Activated T-helper 1 cell treated with anti-CD3 and anti-CD28 coated beads, Interleukin-12 subunit alpha, Interleukin-12 subunit beta, Interleukin-2, Interleukin-4 antibody, amounts not matched to agents 30 ng/mL and 10 ng/mL and 1 ng/mL, durations not matched to agents 14 hours and 24 hours and 36 hours (primary cell): ENCODE measurements at regions not wholly inside any gene's neighbourhood (a gene's known extent, or its start where the extent isn't known, plus 50 kb on each side); places are given as distances from the start of the nearest gene placed in this dataset.

ENCODE experiments used
- DNase-seq: peaks from one replicate; pipeline ENCODE4 v3.0.0; 2021; ENCODE audit warnings: low spot score
- H3K27ac Mint-ChIP-seq: one replicate; pipeline ENCODE4 v1.8.0; 2021; ENCODE audit warnings: mild to moderate bottlenecking, mixed read lengths
- H3K27me3 Mint-ChIP-seq: one replicate; pipeline ENCODE4 v1.8.0; 2022; ENCODE audit warnings: mild to moderate bottlenecking, moderate library complexity, mixed read lengths; ENCODE audit not compliant: insufficient read depth
- H3K36me3 Mint-ChIP-seq: one replicate; pipeline ENCODE4 v1.8.0; 2021; ENCODE audit warnings: low read depth, mixed read lengths
- H3K4me1 Mint-ChIP-seq: one replicate; pipeline ENCODE4 v1.8.0; 2021; ENCODE audit warnings: low read depth, mixed read lengths
- H3K4me3 Mint-ChIP-seq: one replicate; pipeline ENCODE4 v1.8.0; 2021; ENCODE audit warnings: mild to moderate bottlenecking, moderate library complexity, mixed read lengths
- H3K9me3 Mint-ChIP-seq: one replicate; pipeline ENCODE4 v1.8.0; 2021; ENCODE audit warnings: mixed read lengths
- intact Hi-C: fragments of 100-400 bp; cut with micrococcal nuclease; formaldehyde crosslinking; loops from one replicate; pipeline ENCODE4 v1.15.1; 2024

DNA sequence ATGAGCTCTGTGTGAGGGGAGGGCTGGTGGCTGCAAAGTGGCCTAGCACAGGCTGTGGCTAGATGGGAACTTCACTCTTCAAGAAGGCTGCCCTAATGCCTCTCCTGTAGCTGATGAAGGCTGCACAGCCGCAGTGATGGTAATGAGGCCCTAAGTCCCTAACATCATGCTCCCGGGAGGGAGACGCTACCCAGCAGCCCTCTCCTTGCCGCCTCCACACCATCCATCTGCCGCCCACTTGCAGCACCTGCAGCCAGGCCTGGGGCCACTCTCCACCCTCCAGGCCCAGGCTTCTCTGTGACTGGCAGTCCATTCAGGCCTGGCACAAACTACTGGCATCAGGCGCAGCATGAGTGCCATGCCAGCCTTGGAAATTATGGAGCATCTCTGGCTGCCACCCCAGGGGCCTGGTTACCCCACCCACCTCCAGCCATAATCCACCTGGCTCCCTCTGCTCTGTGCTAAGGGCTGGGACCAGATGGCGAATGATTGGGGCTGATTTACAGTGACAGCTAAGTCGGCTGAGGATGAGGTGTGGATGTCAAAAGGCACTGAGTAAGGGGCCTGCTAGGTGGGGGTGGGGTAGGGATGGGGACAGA, 284.2 kb downstream of the LRFN2 start:
- Mint-ChIP-seq H3K27me3 (peaks cover 24% of the 10 kb centered on the region), H3K4me1 (no peaks in the 10 kb centered on the region), H3K27ac (no peak overlapping the region), H3K36me3 (no peaks in the 10 kb centered on the region), H3K9me3 (no peaks in the 10 kb centered on the region), H3K4me3 (no peak overlapping the region)
- intact Hi-C loops = no loop called here
- no peak for DNase-seq

DNA sequence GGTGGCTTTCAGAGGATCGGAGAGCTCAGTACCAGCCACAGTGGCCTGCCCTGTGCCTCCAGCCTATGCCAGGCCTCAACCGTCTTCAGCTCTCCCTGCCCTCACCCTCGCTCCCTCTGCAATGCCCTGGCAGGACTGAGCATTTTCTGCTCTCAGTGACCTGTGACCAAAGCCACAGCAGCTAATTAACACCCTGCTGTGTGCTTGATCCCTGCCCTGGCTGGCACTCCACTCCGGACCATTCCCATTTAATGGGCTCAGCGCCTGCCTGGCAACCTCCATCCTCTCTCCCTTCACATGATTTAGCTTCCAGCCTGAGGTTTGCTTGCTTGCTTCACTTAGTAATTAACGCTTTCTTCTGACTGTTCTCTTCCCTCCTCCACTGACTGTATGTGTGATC, 287.5 kb downstream of the LRFN2 start:
- Mint-ChIP-seq H3K27ac (no peak overlapping the region), H3K36me3 (no peaks in the 10 kb centered on the region), H3K4me3 (no peak overlapping the region), H3K4me1 (no peaks in the 10 kb centered on the region), H3K9me3 (no peaks in the 10 kb centered on the region), H3K27me3 (peaks cover 3% of the 10 kb centered on the region)
- DNase-seq = no peak
- intact Hi-C loops = no loop called here

DNA sequence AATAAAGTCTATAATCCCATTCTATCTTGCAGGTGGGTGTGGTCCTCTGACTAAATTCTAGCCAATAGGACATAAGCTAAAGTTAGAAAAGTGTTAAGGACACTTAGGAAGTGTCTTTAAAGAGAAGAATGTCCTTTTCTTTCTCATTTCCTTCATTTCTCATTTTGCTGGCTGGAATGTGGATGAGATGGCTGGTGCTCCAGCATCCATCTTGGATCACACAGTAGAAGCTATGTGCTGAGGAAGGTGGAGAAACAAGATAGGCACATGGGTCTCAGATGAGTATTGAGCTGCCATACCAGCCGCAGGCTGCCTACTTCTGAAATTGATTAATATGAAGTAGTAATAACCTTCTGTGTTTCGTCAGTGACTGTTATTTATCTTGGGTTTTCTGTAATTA, 289.0 kb downstream of the LRFN2 start:
- no peak for DNase-seq
- H3K4me1 Mint-ChIP-seq = no peaks in the 10 kb centered on the region
- H3K27me3 Mint-ChIP-seq = peaks cover 5% of the 10 kb centered on the region
- no peaks in the 10 kb centered on the region for H3K9me3 Mint-ChIP-seq
- intact Hi-C loops = no loop called here
- no peak overlapping the region for H3K27ac Mint-ChIP-seq
- no peak overlapping the region for H3K4me3 Mint-ChIP-seq
- H3K36me3 Mint-ChIP-seq = no peaks in the 10 kb centered on the region

DNA sequence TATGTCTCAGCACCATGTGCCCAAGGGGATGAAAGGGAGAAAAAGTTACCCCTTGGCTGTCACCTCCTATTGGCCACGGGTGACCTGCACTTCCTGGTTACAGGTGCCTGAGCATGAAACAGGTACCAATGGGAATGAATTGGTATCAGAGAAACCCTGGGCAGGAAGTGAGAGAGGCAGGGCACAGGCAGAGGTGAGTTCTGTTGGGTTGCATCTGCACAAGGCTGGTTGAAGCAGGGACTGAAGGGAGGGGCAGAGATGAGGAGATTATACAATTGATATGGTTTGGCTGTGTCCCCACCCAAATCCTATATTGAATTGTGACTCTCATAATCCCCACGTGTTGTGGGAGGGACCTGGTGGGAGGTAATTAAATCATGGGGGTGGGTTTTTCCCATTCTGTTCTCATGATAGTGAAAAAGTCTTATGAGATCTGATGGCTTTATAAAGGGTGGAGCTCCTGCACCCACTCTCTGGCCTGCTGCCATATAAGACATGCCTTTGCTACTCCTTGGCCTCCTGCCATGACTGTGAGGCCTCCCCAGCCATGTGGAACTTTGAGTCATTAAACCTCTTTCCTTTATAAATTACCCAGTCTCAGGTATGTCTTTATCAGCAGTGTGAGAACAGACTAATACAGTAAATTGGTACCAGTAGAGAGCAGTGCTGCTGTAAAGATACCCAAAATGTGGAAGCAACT, 291.8 kb downstream of the LRFN2 start:
- H3K36me3 Mint-ChIP-seq = no peaks in the 10 kb centered on the region

DNA sequence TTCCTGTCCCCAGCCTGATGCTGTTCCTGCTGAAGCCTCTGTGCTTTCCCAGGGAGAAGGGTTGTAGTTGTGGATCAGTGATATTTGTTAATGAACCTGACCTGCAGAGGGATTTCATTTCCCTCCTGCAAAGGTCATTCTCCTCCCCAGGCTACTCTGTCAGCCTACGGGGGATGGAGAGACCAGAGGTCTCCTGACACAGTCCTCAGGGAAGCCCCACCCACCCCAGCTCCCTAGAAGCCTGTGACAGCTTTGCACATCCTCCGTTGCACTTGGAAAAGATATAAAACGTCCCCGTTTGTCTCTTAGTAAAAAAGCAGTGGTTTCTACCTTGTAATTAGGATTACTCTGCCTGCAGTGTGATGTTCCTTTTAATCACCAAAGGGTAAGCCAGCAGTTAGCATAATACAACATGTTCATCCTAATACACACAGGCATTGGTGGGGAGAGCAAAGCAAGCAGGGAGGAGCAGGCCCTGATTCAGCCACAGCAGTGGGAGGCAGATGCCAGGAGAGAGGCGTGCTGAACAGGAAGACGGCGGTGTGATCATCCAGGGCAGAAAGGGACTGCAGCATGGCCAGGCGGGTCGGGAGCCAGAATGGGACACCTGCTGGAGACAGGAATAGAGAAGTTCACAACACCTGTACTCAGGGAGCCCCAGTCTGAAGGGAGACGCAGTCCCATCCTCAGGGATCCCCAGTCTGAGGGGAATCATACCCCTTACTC, 293.5 kb downstream of the LRFN2 start:
- no peak overlapping the region for H3K4me3 Mint-ChIP-seq
- no peak overlapping the region for H3K27ac Mint-ChIP-seq
- no peaks in the 10 kb centered on the region for H3K9me3 Mint-ChIP-seq
- no peaks in the 10 kb centered on the region for H3K36me3 Mint-ChIP-seq
- no peaks in the 10 kb centered on the region for H3K4me1 Mint-ChIP-seq
- intact Hi-C loops = no loop called here
- H3K27me3 Mint-ChIP-seq = peaks cover 2% of the 10 kb centered on the region
- no peak for DNase-seq

More for the DNA sequence above, 291.8 kb downstream of the LRFN2 start:
- no peak overlapping the region for H3K4me3 Mint-ChIP-seq
- no peak overlapping the region for H3K27ac Mint-ChIP-seq
- intact Hi-C loops = no loop called here
- DNase-seq = no peak
- peaks cover 5% of the 10 kb centered on the region for H3K27me3 Mint-ChIP-seq
- no peaks in the 10 kb centered on the region for H3K9me3 Mint-ChIP-seq
- no peaks in the 10 kb centered on the region for H3K4me1 Mint-ChIP-seq

DNA sequence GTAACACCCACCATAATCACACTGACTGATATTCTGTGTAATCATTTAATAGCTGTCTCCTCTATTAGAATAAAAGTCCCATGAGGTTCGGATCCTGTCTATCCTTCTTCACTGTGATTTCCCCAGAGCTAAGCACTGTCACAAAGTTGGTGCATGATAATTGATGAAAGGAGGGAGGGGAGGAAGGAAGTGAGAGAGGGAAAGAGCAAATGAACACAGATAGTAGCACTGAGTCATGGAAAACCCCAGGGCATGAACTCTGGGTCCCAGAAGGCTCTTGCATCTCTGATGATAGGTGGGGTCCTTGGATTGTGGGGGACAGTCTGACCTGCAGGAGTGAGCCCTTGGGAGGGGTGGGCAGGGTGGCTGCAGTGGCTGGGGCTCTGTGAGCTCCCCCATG, 294.1 kb downstream of the LRFN2 start:
- DNase-seq = no peak
- Mint-ChIP-seq H3K27ac (no peak overlapping the region), H3K27me3 (peaks cover 2% of the 10 kb centered on the region), H3K9me3 (no peaks in the 10 kb centered on the region), H3K4me3 (no peak overlapping the region), H3K4me1 (no peaks in the 10 kb centered on the region), H3K36me3 (no peaks in the 10 kb centered on the region)
- intact Hi-C loops = no loop called here

DNA sequence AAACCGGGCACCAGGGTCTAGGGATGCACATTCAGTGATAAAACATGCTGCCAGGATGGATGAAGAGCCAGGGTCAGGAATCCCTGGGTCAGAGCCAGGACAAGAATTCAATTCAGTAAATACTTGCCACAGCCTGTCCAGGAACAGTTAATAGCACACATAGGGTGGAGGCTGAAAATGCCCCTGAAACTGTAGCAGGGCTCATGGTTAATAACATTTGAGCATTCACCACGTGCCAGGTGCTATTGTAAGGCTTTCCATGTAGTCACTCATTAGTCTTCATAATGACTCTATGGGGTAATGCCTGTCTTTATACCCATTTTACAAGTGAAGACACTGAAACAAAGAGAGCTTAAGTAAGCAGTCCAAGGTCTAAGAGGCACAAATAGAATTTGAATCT, 296.3 kb downstream of the LRFN2 start:
- no peak overlapping the region for H3K4me3 Mint-ChIP-seq

DNA sequence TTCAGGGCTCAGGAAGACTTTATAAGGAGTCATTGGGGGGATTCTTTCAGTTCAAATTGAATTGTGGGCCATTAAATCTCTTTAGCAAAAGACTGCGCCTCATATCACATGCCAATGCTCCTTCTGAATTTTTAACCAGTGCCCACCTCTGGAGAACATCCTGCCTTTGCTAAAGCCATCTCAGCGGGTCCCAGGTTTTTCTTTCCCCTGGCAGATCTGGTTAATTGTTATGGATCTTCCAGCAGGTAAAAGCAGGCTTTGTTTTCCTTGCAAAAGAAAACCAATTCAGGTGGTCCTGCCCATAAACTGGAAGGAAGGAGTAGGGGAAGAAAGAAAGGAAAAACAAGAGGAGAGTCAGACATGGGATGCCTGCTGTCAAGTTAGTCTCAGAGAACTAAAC, 298.2 kb downstream of the LRFN2 start:
- H3K4me3 Mint-ChIP-seq = no peak overlapping the region
- no peaks in the 10 kb centered on the region for H3K36me3 Mint-ChIP-seq
- no peaks in the 10 kb centered on the region for H3K4me1 Mint-ChIP-seq
- intact Hi-C loops = no loop called here
- no peaks in the 10 kb centered on the region for H3K9me3 Mint-ChIP-seq
- H3K27ac Mint-ChIP-seq = no peak overlapping the region
- DNase-seq = no peak
- peaks cover 27% of the 10 kb centered on the region for H3K27me3 Mint-ChIP-seq

More for the DNA sequence above, 296.3 kb downstream of the LRFN2 start:
- Mint-ChIP-seq H3K4me1 (no peaks in the 10 kb centered on the region), H3K36me3 (no peaks in the 10 kb centered on the region), H3K27me3 (peaks cover 14% of the 10 kb centered on the region), H3K9me3 (no peaks in the 10 kb centered on the region), H3K27ac (no peak overlapping the region)
- intact Hi-C loops = no loop called here
- no peak for DNase-seq

DNA sequence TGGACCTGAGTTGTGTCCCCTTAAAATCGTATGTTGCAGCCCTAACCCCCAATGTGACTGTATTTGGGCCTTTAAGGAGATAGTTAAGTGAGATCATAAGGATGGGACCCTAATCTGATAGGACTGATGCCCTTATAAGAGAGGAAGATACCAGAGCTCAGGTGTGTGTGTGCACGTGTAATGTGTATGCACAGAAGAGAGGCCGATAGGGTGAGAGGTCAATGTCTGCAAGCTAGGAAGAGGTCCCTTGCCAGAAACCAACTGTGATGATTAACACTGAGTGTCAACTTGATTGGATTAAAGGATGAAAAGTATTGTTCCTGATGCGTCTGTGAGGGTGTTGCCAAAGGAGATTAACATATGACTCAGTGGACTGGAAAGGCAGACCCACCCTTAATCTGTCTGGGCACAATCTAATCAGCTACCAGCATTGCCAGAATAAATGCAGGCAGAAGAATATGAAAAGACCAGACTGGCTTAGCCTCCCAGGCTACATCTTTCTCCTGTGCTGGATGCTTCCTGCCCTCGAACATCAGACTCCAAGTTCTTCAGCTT, 299.8 kb downstream of the LRFN2 start:
- no peak overlapping the region for H3K4me3 Mint-ChIP-seq
- H3K27me3 Mint-ChIP-seq = peaks cover 25% of the 10 kb centered on the region
- no peak overlapping the region for H3K27ac Mint-ChIP-seq
- no peak for DNase-seq
- no peaks in the 10 kb centered on the region for H3K36me3 Mint-ChIP-seq
- H3K9me3 Mint-ChIP-seq = no peaks in the 10 kb centered on the region
- H3K4me1 Mint-ChIP-seq = no peaks in the 10 kb centered on the region
- intact Hi-C loops = no loop called here

DNA sequence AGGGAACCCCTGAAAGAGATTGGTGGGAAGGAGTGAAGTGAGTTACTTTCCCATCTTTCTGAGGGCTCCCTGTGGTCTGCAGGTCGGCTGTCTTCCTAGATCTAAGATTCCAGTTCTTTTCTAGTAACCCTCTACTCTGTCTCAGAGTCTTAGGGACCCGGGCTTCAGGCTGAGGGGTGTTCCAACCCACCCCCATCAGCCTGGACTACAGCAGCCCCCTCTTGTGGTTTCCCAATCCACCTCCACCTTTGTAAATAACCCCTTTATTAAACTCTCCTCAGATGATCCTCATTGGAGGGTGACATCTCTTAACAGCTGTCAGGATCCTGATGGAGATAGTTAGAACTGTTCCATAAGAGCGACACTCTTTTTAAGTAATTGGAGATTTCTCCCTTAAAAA, 300.4 kb downstream of the LRFN2 start:
- H3K4me1 Mint-ChIP-seq = no peaks in the 10 kb centered on the region
- H3K27ac Mint-ChIP-seq = no peak overlapping the region
- no peak overlapping the region for H3K4me3 Mint-ChIP-seq
- H3K27me3 Mint-ChIP-seq = peaks cover 25% of the 10 kb centered on the region
- H3K36me3 Mint-ChIP-seq = no peaks in the 10 kb centered on the region
- intact Hi-C loops = no loop called here
- H3K9me3 Mint-ChIP-seq = no peaks in the 10 kb centered on the region
- no peak for DNase-seq

DNA sequence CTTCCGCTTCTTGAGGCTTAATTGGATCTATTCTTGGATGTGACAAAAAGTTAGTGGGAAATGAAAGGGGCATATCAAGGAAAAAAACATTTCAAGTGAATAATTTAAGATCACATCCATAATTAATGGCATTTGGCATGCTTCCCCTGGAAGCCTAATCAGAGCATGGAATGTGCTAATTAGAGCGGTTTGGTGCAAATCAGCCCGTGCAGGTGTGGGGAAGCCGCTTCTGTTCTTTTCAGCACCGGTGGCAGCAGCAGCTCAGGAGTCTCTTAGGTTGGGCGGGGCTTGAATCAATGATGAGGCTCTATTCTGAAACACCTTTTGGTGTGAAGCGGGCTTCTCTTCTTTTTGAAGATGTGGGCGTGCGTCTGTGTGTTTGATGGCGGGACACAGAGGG, 301.2 kb downstream of the LRFN2 start:
- H3K27me3 Mint-ChIP-seq = peaks cover 25% of the 10 kb centered on the region
- H3K36me3 Mint-ChIP-seq = no peaks in the 10 kb centered on the region
- DNase-seq = no peak
- no peak overlapping the region for H3K27ac Mint-ChIP-seq
- no peak overlapping the region for H3K4me3 Mint-ChIP-seq
- intact Hi-C loops = no loop called here
- no peaks in the 10 kb centered on the region for H3K9me3 Mint-ChIP-seq
- H3K4me1 Mint-ChIP-seq = no peaks in the 10 kb centered on the region

DNA sequence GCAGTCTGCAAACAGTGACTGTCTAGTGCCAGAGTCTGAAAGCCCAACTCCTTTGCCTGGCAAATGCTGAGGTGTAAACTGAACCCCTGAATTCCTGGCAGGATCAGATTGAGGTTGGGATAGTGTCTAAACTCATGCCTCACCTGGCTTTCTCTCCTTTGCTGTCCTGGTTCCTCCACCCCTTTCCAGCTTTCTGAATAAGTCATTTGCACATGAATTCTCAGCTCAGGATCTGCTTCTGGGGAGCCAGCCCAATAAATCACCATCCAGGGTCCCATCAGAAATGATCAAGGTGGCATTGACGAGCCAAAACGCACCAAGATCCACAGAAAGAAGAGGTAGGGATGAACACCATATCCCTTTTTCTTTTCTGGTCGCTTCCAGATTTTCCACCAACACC, 301.6 kb downstream of the LRFN2 start:
- Mint-ChIP-seq H3K9me3 (no peaks in the 10 kb centered on the region), H3K4me1 (no peaks in the 10 kb centered on the region), H3K27me3 (peaks cover 25% of the 10 kb centered on the region), H3K4me3 (no peak overlapping the region), H3K27ac (no peak overlapping the region), H3K36me3 (no peaks in the 10 kb centered on the region)
- intact Hi-C loops = no loop called here
- DNase-seq = no peak

DNA sequence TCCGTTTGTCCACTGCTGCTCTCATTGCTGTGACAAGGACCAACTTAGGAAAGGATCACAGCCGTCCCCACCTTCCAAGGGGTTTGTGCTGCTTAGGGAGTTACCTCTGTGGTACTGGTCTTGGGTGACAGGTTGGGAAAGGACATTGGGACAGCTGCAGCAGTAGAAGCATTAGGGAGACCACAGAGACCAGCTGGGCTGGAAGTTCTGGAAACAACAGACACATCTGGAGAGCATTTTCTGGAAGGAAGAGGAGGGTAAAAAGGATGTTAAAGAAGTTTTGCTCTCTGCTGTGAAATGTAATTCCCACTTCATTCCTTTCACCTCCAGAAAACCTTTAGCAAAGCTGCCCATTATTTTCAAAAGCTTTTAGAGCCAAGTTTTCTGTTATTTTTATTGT, 304.2 kb downstream of the LRFN2 start:
- Mint-ChIP-seq H3K27ac (no peak overlapping the region), H3K27me3 (peaks cover 27% of the 10 kb centered on the region), H3K4me1 (no peaks in the 10 kb centered on the region), H3K36me3 (no peaks in the 10 kb centered on the region), H3K4me3 (no peak overlapping the region), H3K9me3 (no peaks in the 10 kb centered on the region)
- intact Hi-C loops = no loop called here
- DNase-seq = no peak
